K562 (cell line): ENCODE measurements at regions not wholly inside any gene's neighbourhood (a gene's known extent, or its start where the extent isn't known, plus 50 kb on each side); places are given as distances from the start of the nearest gene placed in this dataset.
A peak's percentile ranks its signal among the peaks of the same experiment; 100 is the strongest.

Experiments used
- CREB1 ChIP-seq, 2 experiments: sonication (generic) in 1 of 2; formaldehyde crosslinking in 1 of 2; IDR thresholded peaks; 2 replicates each; pipeline versions ENCODE4 v1.6.1 to v1.8.0; 2012 to 2022; ENCODE audit warnings: inconsistent platforms in 1 of 2, mild to moderate bottlenecking in 1 of 2, missing genetic modification reagents in 1 of 2, moderate library complexity in 1 of 2
- DPF2 ChIP-seq: fragments of 450-650 bp; IDR thresholded peaks from 2 replicates; pipeline ENCODE4 v1.6.1; 2016
- FOXJ3 ChIP-seq: sonication (generic); formaldehyde crosslinking; IDR thresholded peaks from 2 replicates; pipeline ENCODE4 v1.4.0; 2020; ENCODE audit warnings: mild to moderate bottlenecking, missing genetic modification reagents
- MED1 ChIP-seq: sonication (generic); formaldehyde crosslinking; IDR thresholded peaks from 2 replicates; pipeline ENCODE4 v1.8.1; 2023; ENCODE audit warnings: missing genetic modification reagents, borderline replicate concordance
- NELFE ChIP-seq: IDR thresholded peaks from 2 replicates; pipeline ENCODE4 v1.6.1; 2011; ENCODE audit warnings: mild to moderate bottlenecking; ENCODE audit not compliant: insufficient read depth, insufficient read length
- POU5F1 ChIP-seq: fragments of 150-350 bp; IDR thresholded peaks from 2 replicates; pipeline ENCODE4 v1.6.1; 2014; ENCODE audit warnings: borderline replicate concordance, low read length, low read depth, mild to moderate bottlenecking; ENCODE audit not compliant: partially characterized antibody
- RAD21 ChIP-seq, 2 experiments: fragments of 250-450 bp in 1 of 2; fragments of 450-650 bp in 1 of 2; sonication (Bioruptor Pico) in 1 of 2; formaldehyde crosslinking in 1 of 2; IDR thresholded peaks in 1 of 2; conservative IDR thresholded peaks in 1 of 2; 2 replicates each; pipeline versions ENCODE4 v1.4.0 to v1.8.0; 2020 to 2022; ENCODE audit warnings: mild to moderate bottlenecking in 2 of 2, moderate library complexity in 1 of 2
- ZNF239 ChIP-seq: fragments of 250-450 bp; sonication (Bioruptor Pico); IDR thresholded peaks from 2 replicates; pipeline ENCODE4 v1.4.0; 2020; ENCODE audit warnings: mild to moderate bottlenecking
- ZNF584 ChIP-seq: fragments of 200-800 bp; sonication (Bioruptor generic); IDR thresholded peaks from 2 replicates; pipeline ENCODE4 v1.6.1; 2016; ENCODE audit warnings: low read depth, mild to moderate bottlenecking, missing genetic modification characterization, missing compliant biosample characterization
- ZNF699 ChIP-seq: fragments of 250-450 bp; sonication (Bioruptor Pico); IDR thresholded peaks from 2 replicates; pipeline ENCODE4 v1.8.0; 2021; ENCODE audit warnings: mild to moderate bottlenecking, moderate library complexity; ENCODE audit not compliant: insufficient replicate concordance
- ZNF778 ChIP-seq: fragments of 450-650 bp; formaldehyde crosslinking; IDR thresholded peaks from 2 replicates; pipeline ENCODE4 v1.4.0; 2020; ENCODE audit warnings: mild to moderate bottlenecking, moderate library complexity
- TF ChIP-seq, protein P1 (sequence below): IDR thresholded peaks from 2 replicates; pipeline ENCODE4 v1.6.1; 2012; ENCODE audit warnings: low read depth, low read length, improper control_type of control experiment, borderline replicate concordance
- TF ChIP-seq, protein P2 (sequence below): fragments of 450-650 bp; IDR thresholded peaks from 2 replicates; pipeline ENCODE4 v1.6.1; 2016; ENCODE audit warnings: low read depth, mild to moderate bottlenecking, moderate library complexity
- TF ChIP-seq, protein P3 (sequence below): sonication (generic); formaldehyde crosslinking; IDR thresholded peaks from 2 replicates; pipeline ENCODE4 v1.8.1; 2023; ENCODE audit warnings: mild to moderate bottlenecking, missing genetic modification reagents
- TF ChIP-seq, protein P4 (sequence below): fragments of 450-650 bp; IDR thresholded peaks from 2 replicates; pipeline ENCODE4 v1.6.1; 2017; ENCODE audit warnings: mild to moderate bottlenecking, moderate library complexity
- TF ChIP-seq, protein P5 (sequence below): fragments of 450-650 bp; IDR thresholded peaks from 2 replicates; pipeline ENCODE4 v1.6.1; 2017; ENCODE audit warnings: antibody characterized with exemption
- TF ChIP-seq, protein P6 (sequence below), 2 experiments: fragments of 450-650 bp; IDR thresholded peaks; 2 replicates each; pipeline ENCODE4 v1.6.1; 2016

DNA sequence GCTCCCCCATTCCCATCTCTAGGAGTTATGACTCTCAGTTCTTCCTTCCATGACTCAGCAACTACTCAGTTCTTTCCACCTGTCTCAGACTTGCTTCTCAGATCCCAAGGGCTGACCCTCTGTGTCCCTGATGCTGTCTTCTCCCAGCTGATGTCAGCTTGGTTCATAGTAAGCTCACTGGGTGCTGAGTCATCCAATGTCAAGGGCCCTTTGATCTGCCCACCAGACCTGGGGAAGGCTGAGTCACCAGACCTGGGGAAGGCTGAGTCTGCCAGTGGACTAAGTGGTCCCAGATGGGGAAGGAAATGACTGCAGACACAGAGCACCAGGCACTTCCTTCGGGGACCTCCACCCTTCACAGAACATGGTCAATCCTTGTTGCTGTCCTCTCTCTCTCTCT, 76.1 kb upstream of the ZEB1 start (continued):
- TF ChIP-seq, protein P1, sequence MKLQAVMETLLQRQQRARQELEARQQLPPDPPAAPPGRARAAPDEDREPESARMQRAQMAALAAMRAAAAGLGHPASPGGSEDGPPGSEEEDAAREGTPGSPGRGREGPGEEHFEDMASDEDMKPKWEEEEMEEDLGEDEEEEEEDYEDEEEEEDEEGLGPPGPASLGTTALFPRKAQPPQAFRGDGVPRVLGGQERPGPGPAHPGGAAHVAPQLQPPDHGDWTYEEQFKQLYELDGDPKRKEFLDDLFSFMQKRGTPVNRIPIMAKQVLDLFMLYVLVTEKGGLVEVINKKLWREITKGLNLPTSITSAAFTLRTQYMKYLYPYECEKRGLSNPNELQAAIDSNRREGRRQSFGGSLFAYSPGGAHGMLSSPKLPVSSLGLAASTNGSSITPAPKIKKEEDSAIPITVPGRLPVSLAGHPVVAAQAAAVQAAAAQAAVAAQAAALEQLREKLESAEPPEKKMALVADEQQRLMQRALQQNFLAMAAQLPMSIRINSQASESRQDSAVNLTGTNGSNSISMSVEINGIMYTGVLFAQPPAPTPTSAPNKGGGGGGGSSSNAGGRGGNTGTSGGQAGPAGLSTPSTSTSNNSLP, result no peak
- no peak for TF ChIP-seq ZNF584
- no peak for TF ChIP-seq FOXJ3
- TF ChIP-seq CREB1 (IDR thresholded peaks at IDR 0.05), result no peak
- TF ChIP-seq CREB1 (CRISPR knock-in tag; IDR thresholded peaks at IDR 0.05), result no peak
- TF ChIP-seq, protein P2, sequence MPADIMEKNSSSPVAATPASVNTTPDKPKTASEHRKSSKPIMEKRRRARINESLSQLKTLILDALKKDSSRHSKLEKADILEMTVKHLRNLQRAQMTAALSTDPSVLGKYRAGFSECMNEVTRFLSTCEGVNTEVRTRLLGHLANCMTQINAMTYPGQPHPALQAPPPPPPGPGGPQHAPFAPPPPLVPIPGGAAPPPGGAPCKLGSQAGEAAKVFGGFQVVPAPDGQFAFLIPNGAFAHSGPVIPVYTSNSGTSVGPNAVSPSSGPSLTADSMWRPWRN, result no peak
- no peak for TF ChIP-seq POU5F1
- TF ChIP-seq, protein P3, sequence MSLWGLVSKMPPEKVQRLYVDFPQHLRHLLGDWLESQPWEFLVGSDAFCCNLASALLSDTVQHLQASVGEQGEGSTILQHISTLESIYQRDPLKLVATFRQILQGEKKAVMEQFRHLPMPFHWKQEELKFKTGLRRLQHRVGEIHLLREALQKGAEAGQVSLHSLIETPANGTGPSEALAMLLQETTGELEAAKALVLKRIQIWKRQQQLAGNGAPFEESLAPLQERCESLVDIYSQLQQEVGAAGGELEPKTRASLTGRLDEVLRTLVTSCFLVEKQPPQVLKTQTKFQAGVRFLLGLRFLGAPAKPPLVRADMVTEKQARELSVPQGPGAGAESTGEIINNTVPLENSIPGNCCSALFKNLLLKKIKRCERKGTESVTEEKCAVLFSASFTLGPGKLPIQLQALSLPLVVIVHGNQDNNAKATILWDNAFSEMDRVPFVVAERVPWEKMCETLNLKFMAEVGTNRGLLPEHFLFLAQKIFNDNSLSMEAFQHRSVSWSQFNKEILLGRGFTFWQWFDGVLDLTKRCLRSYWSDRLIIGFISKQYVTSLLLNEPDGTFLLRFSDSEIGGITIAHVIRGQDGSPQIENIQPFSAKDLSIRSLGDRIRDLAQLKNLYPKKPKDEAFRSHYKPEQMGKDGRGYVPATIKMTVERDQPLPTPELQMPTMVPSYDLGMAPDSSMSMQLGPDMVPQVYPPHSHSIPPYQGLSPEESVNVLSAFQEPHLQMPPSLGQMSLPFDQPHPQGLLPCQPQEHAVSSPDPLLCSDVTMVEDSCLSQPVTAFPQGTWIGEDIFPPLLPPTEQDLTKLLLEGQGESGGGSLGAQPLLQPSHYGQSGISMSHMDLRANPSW (CRISPR knock-in tag), result no peak
- TF ChIP-seq, protein P4, sequence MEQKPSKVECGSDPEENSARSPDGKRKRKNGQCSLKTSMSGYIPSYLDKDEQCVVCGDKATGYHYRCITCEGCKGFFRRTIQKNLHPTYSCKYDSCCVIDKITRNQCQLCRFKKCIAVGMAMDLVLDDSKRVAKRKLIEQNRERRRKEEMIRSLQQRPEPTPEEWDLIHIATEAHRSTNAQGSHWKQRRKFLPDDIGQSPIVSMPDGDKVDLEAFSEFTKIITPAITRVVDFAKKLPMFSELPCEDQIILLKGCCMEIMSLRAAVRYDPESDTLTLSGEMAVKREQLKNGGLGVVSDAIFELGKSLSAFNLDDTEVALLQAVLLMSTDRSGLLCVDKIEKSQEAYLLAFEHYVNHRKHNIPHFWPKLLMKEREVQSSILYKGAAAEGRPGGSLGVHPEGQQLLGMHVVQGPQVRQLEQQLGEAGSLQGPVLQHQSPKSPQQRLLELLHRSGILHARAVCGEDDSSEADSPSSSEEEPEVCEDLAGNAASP, result no peak
- TF ChIP-seq, protein P5, sequence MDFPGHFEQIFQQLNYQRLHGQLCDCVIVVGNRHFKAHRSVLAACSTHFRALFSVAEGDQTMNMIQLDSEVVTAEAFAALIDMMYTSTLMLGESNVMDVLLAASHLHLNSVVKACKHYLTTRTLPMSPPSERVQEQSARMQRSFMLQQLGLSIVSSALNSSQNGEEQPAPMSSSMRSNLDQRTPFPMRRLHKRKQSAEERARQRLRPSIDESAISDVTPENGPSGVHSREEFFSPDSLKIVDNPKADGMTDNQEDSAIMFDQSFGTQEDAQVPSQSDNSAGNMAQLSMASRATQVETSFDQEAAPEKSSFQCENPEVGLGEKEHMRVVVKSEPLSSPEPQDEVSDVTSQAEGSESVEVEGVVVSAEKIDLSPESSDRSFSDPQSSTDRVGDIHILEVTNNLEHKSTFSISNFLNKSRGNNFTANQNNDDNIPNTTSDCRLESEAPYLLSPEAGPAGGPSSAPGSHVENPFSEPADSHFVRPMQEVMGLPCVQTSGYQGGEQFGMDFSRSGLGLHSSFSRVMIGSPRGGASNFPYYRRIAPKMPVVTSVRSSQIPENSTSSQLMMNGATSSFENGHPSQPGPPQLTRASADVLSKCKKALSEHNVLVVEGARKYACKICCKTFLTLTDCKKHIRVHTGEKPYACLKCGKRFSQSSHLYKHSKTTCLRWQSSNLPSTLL, result no peak
- peak; percentile 82 for TF ChIP-seq DPF2
- TF ChIP-seq ZNF239 (CRISPR knock-in tag), result no peak
- no peak for TF ChIP-seq RAD21 (CRISPR knock-in tag; conservative IDR thresholded peaks at IDR 0.05 in 1 of 2, IDR thresholded peaks at IDR 0.05 in 1 of 2)
- no peak for TF ChIP-seq ZNF778 (CRISPR knock-in tag)
- no peak for TF ChIP-seq MED1 (CRISPR knock-in tag)
- no peak for TF ChIP-seq NELFE
- TF ChIP-seq, protein P6, sequence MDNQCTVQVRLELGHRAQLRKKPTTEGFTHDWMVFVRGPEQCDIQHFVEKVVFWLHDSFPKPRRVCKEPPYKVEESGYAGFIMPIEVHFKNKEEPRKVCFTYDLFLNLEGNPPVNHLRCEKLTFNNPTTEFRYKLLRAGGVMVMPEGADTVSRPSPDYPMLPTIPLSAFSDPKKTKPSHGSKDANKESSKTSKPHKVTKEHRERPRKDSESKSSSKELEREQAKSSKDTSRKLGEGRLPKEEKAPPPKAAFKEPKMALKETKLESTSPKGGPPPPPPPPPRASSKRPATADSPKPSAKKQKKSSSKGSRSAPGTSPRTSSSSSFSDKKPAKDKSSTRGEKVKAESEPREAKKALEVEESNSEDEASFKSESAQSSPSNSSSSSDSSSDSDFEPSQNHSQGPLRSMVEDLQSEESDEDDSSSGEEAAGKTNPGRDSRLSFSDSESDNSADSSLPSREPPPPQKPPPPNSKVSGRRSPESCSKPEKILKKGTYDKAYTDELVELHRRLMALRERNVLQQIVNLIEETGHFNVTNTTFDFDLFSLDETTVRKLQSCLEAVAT (IDR thresholded peaks at IDR 0.05), result no peak
- TF ChIP-seq ZNF699 (CRISPR knock-in tag), result no peak
